ENCODE measurements at regions not wholly inside any gene's neighbourhood (a gene's known extent, or its start where the extent isn't known, plus 50 kb on each side); places are given as distances from the start of the nearest gene placed in this dataset.

DNA sequence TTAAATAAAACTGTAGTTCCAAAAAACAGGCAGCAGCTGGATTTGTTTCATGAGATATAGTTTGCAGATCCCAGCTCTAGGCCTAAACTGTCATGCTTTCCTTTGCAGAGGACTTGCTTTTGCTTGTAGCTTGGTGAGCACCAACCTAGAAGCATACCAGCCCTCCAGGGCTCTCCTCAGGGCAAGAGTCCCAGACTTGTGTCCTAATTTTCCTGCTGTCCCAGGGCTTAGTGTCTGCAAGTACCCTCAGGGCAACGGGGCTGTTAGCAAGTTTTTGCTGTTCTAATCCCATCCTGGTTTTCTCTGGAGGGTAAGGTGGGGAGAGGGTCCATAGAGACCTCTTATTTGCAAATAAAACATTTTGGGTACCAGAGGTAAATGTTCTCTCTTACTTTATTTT is 59.5 kb downstream of the TMEM17 start:
- Histone ChIP-seq H3K4me2 (ENCODE audit: low read depth, low read length) (no peak overlapping the region), H4K20me1 (ENCODE audit: insufficient read depth, low read length) (no peaks in the 10 kb centered on the region), H2BK5ac (ENCODE audit: low read depth, low read length, poor library complexity, severe bottlenecking) (no peak overlapping the region), H3K4ac (ENCODE audit: low read depth, low read length) (no peak overlapping the region), H2AK9ac (replicated peaks; ENCODE audit: low read depth, low read length, poor library complexity) (no peak overlapping the region), H3K79me1 (ENCODE audit: low read depth in 1 of 2, low read length in 2 of 2) (no peaks in the 10 kb centered on the region), H3K27ac (ENCODE audit: insufficient read depth, low read length) (no peak overlapping the region), H4K8ac (ENCODE audit: low read depth in 2 of 2, low read length in 2 of 2) (no peak overlapping the region), H2AFZ (replicated peaks; ENCODE audit: low read length, poor library complexity) (no peak overlapping the region), H3K9ac (ENCODE audit: low read depth, low read length) (no peak overlapping the region), H2BK20ac (ENCODE audit: low read depth, low read length) (no peak overlapping the region), H2BK15ac (ENCODE audit: low read depth, low read length) (no peak overlapping the region), H2AK5ac (ENCODE audit: low read depth, low read length) (no peak overlapping the region), H3K14ac (replicated peaks; ENCODE audit: low read depth, low read length) (no peak overlapping the region), H3K4me3 (ENCODE audit: insufficient read depth, low read depth, low read length) (no peak overlapping the region), H3K9me1 (ENCODE audit: insufficient read depth, low read length) (no peaks in the 10 kb centered on the region), H3K18ac (ENCODE audit: low read depth, low read length) (no peak overlapping the region), H3K9me3 (ENCODE audit: control insufficient read depth, insufficient read depth, low read length) (no peaks in the 10 kb centered on the region), H4K5ac (ENCODE audit: low read depth, low read length) (no peak overlapping the region), H2BK120ac (ENCODE audit: low read depth, low read length) (no peak overlapping the region), H4K91ac (ENCODE audit: insufficient read depth, low read depth, low read length) (no peak overlapping the region), H3K4me1 (ENCODE audit: control insufficient read depth, insufficient read depth, low read length) (no peaks in the 10 kb centered on the region), H3K36me3 (ENCODE audit: control insufficient read depth, insufficient read depth, low read length) (no peaks in the 10 kb centered on the region), H3K23ac (ENCODE audit: low read depth, low read length) (no peak overlapping the region), H3K56ac (ENCODE audit: extremely low read depth, insufficient read depth, low read length) (no peak overlapping the region), H3K27me3 (ENCODE audit: control insufficient read depth, insufficient read depth, low read length) (peaks cover 43% of the 10 kb centered on the region)
- dilution Hi-C loops (cut with HindIII; ENCODE audit: low sequenced_read_pairs, unreplicated experiment) = no loop called here
- in situ Hi-C loops (cut with MboI; ENCODE audit: low sequenced_read_pairs) = no loop called here
- ChIA-PET CTCF (no interaction called here), POLR2A (ENCODE audit: unreplicated experiment) (no interaction called here)
- TF ChIP-seq POLR2A (IDR thresholded peaks at IDR 0.05; ENCODE audit: low read depth, low read length) (no peak), BHLHE40 (IDR thresholded peaks at IDR 0.05; ENCODE audit: low read depth, low read length) (no peak), NFE2L2 (IDR thresholded peaks at IDR 0.05; ENCODE audit: low read depth, low read length) (no peak), MXI1 (IDR thresholded peaks at IDR 0.05; ENCODE audit: borderline replicate concordance, low read depth, low read length) (no peak), RFX5 (IDR thresholded peaks at IDR 0.05; ENCODE audit: low read depth, low read length) (no peak), CHD1 (IDR thresholded peaks at IDR 0.05; ENCODE audit: low read depth, low read length) (no peak)
- ATAC-seq (ENCODE audit: low read depth) (no peak), DNase-seq (no peak)
- intact Hi-C loops (cut with micrococcal nuclease) = no loop called here
- BruUV-seq (replicated peaks) = no TSS peak
- no CpG with 5 or more reads among the region's 1 CpG for WGBS, 2 experiments (ENCODE audit: extremely low coverage in 2 of 2, insufficient read length in 1 of 2)

Data from IMR-90 (cell line).